ENCODE measurements at regions not wholly inside any gene's neighbourhood (a gene's known extent, or its start where the extent isn't known, plus 50 kb on each side); places are given as distances from the start of the nearest gene placed in this dataset.

DNA sequence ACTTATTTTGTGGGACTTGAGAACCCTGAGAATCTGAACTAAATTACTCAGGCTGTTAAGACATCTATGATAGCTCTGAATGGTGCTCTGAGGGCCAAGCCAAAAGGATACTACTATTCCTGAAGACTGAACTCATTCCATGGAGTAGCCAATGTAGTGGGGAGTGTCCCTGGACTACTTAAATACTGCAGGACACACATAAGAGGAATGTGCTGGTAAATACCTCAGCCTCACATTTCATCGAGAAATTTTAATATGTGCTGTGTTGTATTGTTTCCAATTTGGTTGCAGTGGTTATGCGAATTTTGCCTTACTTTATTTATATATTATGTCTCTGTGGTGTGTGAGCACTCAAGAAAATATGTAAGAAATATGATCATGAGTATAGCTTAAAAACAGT, 264.4 kb upstream of the FIGN start:
- DNase-seq, result no peak

DNA sequence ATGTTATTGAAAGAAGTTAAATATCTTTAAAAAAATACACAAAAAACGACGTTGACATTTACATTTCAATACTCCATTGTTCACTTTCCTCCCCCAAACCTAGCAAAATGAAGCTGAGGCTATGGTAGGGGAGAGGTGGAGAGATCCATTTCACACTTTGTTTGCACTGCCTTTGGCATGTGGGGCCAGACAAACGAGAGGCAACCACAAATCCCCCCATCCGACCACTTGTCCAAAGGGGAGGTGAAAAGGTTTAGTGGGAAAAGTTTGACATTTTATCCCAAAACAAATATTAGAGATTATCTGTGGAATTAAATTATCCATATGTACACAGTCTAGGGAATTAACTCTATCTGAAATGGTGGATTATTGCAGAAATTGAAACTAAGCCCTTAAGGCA, 261.7 kb upstream of the FIGN start:
- Histone ChIP-seq H3K27ac (no peak overlapping the region), H3K27me3 (ENCODE audit: insufficient read depth, low read depth, severe bottlenecking) (no peaks in the 10 kb centered on the region), H3K36me3 (no peaks in the 10 kb centered on the region), H3K4me3 (ENCODE audit: low read depth, low read length) (no peak overlapping the region), H3K9me3 (ENCODE audit: severe bottlenecking) (no peaks in the 10 kb centered on the region)
- DNase-seq, result no peak
- TF ChIP-seq, protein P1, sequence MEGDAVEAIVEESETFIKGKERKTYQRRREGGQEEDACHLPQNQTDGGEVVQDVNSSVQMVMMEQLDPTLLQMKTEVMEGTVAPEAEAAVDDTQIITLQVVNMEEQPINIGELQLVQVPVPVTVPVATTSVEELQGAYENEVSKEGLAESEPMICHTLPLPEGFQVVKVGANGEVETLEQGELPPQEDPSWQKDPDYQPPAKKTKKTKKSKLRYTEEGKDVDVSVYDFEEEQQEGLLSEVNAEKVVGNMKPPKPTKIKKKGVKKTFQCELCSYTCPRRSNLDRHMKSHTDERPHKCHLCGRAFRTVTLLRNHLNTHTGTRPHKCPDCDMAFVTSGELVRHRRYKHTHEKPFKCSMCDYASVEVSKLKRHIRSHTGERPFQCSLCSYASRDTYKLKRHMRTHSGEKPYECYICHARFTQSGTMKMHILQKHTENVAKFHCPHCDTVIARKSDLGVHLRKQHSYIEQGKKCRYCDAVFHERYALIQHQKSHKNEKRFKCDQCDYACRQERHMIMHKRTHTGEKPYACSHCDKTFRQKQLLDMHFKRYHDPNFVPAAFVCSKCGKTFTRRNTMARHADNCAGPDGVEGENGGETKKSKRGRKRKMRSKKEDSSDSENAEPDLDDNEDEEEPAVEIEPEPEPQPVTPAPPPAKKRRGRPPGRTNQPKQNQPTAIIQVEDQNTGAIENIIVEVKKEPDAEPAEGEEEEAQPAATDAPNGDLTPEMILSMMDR (IDR thresholded peaks at IDR 0.05; ENCODE audit: low read depth, low read length), result no peak

More for the DNA sequence above, 264.4 kb upstream of the FIGN start:
- no peaks in the 10 kb centered on the region for H3K36me3 ChIP-seq
- H3K9me3 ChIP-seq (ENCODE audit: severe bottlenecking), result no peaks in the 10 kb centered on the region
- H3K27me3 ChIP-seq (ENCODE audit: insufficient read depth, low read depth, severe bottlenecking), result no peaks in the 10 kb centered on the region
- H3K27ac ChIP-seq, result no peak overlapping the region
- TF ChIP-seq, protein P1 (IDR thresholded peaks at IDR 0.05; ENCODE audit: low read depth, low read length), result no peak
- no peak overlapping the region for H3K4me3 ChIP-seq (ENCODE audit: low read depth, low read length)

DNA sequence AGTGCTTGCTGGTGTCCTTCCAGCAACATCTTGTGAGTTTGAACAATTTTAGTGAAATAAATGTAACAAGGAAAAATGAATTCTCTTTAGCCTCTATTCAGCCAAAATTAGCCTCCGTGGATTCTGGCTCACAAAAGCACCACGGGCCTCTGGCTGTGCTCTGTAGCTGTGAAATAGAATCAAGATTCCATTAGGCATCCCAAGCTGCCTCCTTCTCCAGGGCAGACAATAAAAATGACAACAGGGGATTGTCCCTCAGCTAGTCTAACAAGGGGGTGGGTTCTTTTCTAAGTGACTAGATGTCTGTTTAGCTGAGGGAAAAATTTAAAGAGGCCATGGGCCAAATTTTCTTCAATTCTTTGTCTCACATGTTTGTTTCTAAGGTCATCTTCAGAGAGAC, 254.7 kb upstream of the FIGN start:
- no peak for DNase-seq
- Histone ChIP-seq H3K36me3 (no peaks in the 10 kb centered on the region), H3K27ac (no peak overlapping the region), H3K27me3 (ENCODE audit: insufficient read depth, low read depth, severe bottlenecking) (no peaks in the 10 kb centered on the region), H3K9me3 (ENCODE audit: severe bottlenecking) (no peaks in the 10 kb centered on the region), H3K4me3 (ENCODE audit: low read depth, low read length) (no peak overlapping the region)
- TF ChIP-seq, protein P1 (IDR thresholded peaks at IDR 0.05; ENCODE audit: low read depth, low read length), result no peak

DNA sequence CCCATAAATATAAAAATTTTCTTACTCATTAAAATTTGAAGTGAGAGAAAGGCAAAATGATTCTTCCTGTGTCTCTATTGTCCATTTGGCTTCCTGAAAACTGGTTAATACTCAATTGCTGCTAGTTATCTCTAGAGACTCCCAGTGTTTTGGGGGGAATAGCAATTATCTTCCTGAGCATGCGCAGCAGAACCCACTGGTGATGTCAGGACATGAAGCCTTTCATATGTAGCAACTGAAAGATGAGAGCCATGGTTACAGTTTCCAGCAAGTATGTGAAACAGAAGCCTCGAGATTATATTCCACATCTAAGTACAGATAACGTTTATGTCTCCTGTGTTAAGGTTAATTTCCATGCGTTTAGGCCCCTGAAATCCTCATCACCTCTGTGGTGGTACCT, 254.3 kb upstream of the FIGN start:
- no peaks in the 10 kb centered on the region for H3K36me3 ChIP-seq
- DNase-seq, result no peak
- H3K4me3 ChIP-seq (ENCODE audit: low read depth, low read length), result no peak overlapping the region
- H3K27me3 ChIP-seq (ENCODE audit: insufficient read depth, low read depth, severe bottlenecking), result no peaks in the 10 kb centered on the region
- no peak overlapping the region for H3K27ac ChIP-seq
- H3K9me3 ChIP-seq (ENCODE audit: severe bottlenecking), result no peaks in the 10 kb centered on the region
- TF ChIP-seq, protein P1 (IDR thresholded peaks at IDR 0.05; ENCODE audit: low read depth, low read length), result no peak

DNA sequence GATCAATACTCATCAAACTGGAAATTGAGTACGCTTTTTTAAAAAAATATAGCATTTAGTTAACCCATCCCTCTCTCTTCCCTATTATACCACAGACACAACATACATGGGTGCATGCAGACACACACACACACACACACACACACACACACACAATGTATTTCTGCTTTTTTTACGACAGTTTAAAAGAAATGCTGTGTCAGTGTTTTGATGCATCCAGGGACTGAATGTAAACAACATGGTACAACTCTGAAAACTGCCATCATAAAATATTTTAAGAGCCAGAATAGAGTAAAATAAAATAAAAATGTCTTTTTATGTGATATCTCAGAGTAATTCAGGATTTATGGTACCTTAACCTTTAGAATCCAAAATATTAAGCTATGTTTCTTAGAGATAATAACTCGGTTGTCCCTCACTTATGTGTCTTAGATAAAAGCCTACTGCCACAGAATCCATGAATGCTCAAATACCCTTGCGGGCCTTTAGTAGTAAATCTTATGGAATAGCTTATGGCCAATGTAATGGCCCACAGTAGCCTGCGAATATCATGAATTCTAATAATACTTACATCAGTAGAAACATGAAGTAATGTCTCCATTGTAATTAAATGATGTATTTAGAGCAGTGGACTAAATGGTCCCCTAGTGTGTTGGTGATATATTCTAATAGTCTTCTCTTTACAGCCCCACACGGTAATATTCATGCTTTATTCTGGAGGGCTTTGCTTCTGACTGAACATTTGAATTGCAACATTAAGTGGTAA, 251.6 kb upstream of the FIGN start:
- Histone ChIP-seq H3K9me3 (ENCODE audit: severe bottlenecking) (no peaks in the 10 kb centered on the region), H3K27ac (no peak overlapping the region), H3K27me3 (ENCODE audit: insufficient read depth, low read depth, severe bottlenecking) (no peaks in the 10 kb centered on the region), H3K4me3 (ENCODE audit: low read depth, low read length) (no peak overlapping the region), H3K36me3 (no peaks in the 10 kb centered on the region)
- no peak for DNase-seq
- TF ChIP-seq, protein P1 (IDR thresholded peaks at IDR 0.05; ENCODE audit: low read depth, low read length), result no peak

DNA sequence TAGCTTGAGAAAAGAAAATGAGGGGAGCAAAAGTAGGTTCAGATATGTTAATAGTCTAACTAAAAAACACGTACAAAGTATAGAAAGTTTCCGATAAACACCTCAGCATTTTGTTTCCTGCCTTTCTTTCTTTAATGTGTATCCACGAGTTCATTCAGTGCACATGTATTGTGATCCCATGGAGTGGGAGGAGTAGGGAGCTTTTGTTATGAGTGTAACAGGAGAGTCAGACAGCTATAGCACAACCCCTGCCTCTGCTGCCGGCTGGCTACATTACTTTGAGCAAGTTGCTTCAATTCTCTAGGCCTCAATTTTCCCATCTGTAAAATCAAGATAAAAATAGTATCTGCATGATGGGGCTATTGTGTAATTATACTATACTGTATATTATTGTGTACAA, 249.2 kb upstream of the FIGN start:
- no peaks in the 10 kb centered on the region for H3K36me3 ChIP-seq
- H3K27me3 ChIP-seq (ENCODE audit: insufficient read depth, low read depth, severe bottlenecking), result no peaks in the 10 kb centered on the region
- TF ChIP-seq, protein P1 (IDR thresholded peaks at IDR 0.05; ENCODE audit: low read depth, low read length), result no peak
- H3K9me3 ChIP-seq (ENCODE audit: severe bottlenecking), result no peaks in the 10 kb centered on the region
- H3K27ac ChIP-seq, result no peak overlapping the region
- no peak overlapping the region for H3K4me3 ChIP-seq (ENCODE audit: low read depth, low read length)
- DNase-seq, result no peak

All from WERI-Rb-1 (cell line).